ENCODE measurements at regions not wholly inside any gene's neighbourhood (a gene's known extent, or its start where the extent isn't known, plus 50 kb on each side); places are given as distances from the start of the nearest gene placed in this dataset.

DNA sequence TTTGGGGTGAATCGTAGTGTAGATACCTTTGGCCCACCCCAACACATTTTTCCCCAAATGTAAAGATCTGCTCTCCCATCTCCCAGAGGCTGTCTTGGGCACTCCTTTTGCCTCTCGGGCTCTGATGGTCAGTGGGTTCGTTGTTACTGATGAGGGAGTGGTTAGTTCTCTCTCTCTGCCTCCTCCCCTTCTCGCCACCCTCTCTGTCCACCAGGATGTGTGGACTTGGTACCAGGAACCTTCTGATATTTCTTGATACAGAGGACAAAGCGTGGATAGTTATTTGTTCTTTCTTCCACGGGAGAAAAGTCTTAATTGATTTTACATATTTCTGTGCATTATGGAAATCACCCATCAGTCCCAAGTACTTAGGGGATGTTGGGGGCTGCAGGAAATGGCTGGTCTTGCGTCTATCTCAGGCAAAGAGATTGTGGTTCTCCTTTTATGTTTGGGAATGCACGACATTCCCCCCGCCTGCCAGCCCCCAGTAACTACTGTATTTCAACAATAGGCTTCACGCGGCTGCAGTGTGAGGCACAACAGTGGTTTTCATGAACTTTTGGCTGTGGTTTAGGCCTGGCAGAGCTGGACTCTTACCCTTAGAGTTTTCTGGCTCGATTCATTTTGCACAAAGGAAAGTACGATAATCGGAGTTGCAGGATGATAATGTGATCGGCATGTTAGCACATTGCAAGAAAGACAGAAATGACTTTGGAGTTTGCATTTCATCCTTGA lies 79.0 kb upstream of the ZNF536 start:
- in situ Hi-C loops (cut with MboI; ENCODE audit: low sequenced_read_pairs in 4 of 4) (no loop called here), intact Hi-C loops (cut with DNase I; ENCODE audit: low total_unique reads) (no loop called here)
- H3K36me3 ChIP-seq: no peaks in the 10 kb centered on the region
- no peak for DNase-seq
- H3K4me3 ChIP-seq: no peak overlapping the region
- no peak for TF ChIP-seq POLR2A (IDR thresholded peaks at IDR 0.05)
- TF ChIP-seq, protein P1, sequence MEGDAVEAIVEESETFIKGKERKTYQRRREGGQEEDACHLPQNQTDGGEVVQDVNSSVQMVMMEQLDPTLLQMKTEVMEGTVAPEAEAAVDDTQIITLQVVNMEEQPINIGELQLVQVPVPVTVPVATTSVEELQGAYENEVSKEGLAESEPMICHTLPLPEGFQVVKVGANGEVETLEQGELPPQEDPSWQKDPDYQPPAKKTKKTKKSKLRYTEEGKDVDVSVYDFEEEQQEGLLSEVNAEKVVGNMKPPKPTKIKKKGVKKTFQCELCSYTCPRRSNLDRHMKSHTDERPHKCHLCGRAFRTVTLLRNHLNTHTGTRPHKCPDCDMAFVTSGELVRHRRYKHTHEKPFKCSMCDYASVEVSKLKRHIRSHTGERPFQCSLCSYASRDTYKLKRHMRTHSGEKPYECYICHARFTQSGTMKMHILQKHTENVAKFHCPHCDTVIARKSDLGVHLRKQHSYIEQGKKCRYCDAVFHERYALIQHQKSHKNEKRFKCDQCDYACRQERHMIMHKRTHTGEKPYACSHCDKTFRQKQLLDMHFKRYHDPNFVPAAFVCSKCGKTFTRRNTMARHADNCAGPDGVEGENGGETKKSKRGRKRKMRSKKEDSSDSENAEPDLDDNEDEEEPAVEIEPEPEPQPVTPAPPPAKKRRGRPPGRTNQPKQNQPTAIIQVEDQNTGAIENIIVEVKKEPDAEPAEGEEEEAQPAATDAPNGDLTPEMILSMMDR (IDR thresholded peaks at IDR 0.05 in 4 of 5, conservative IDR thresholded peaks at IDR 0.05 in 1 of 5): no peak
- no peak overlapping the region for H3K27ac ChIP-seq
- H3K27me3 ChIP-seq: no peaks in the 10 kb centered on the region
- H3K9me3 ChIP-seq: no peaks in the 10 kb centered on the region
- no peak for ATAC-seq
- H3K4me1 ChIP-seq: no peaks in the 10 kb centered on the region

DNA sequence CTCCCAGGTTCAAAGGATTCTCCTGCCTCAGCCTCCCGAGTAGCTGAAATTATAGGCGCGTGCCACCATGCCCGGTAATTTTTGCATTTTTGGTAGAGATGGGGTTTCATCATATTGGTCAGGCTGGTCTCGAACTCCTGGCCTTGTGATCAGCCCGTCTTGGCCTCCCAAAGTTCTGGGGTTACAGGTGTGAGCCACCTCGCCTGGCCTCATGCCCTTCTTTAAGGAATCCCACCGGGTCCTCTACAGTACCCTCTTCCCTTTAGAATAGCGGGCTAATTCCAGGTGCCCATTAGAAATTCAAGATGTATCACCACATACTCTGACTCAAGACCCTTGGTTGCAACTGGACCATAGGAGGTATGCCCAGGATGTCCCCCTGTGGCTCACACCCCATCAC lies 74.2 kb upstream of the ZNF536 start:
- Histone ChIP-seq H3K27ac (no peak overlapping the region), H3K4me1 (no peaks in the 10 kb centered on the region), H3K4me3 (no peak overlapping the region), H3K36me3 (no peaks in the 10 kb centered on the region), H3K9me3 (no peaks in the 10 kb centered on the region), H3K27me3 (no peaks in the 10 kb centered on the region)
- DNase-seq (no peak), ATAC-seq (no peak)
- in situ Hi-C loops (cut with MboI; ENCODE audit: low sequenced_read_pairs in 4 of 4) (no loop called here), intact Hi-C loops (cut with DNase I; ENCODE audit: low total_unique reads) (no loop called here)
- TF ChIP-seq POLR2A (IDR thresholded peaks at IDR 0.05): no peak
- TF ChIP-seq, protein P1 (IDR thresholded peaks at IDR 0.05 in 4 of 5, conservative IDR thresholded peaks at IDR 0.05 in 1 of 5): no peak

DNA sequence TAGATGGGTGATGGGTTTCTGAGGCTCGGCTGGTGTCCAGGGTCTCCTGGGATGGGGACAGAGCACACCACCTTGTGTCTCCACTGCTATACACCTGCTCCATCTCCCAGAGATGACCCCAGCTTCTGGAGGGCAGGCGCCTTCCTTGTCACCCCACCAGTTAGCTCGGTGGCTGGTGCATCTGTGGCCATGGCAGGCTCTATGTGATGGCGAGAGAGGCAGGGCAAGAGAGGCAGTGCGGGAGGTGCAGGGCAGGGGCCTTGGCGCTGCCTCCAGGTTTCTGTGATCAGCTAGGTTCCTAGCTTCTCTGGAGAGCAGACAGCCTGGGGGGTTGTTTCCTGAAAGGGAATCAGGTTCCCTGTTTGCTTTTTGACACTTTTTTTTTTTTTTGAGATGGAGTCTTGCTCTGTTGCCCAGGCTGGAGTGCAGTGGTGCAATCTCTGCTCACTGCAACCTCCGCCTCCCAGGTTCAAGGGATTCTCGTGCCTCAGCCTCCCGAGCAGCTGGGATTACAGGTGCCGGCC lies 69.0 kb upstream of the ZNF536 start:
- Histone ChIP-seq H3K36me3 (no peaks in the 10 kb centered on the region), H3K27me3 (no peaks in the 10 kb centered on the region), H3K4me3 (no peak overlapping the region), H3K27ac (no peak overlapping the region), H3K4me1 (no peaks in the 10 kb centered on the region), H3K9me3 (no peaks in the 10 kb centered on the region)
- in situ Hi-C loops (cut with MboI; ENCODE audit: low sequenced_read_pairs in 4 of 4): no loop called here
- TF ChIP-seq, protein P1 (IDR thresholded peaks at IDR 0.05 in 4 of 5, conservative IDR thresholded peaks at IDR 0.05 in 1 of 5): no peak
- TF ChIP-seq POLR2A (IDR thresholded peaks at IDR 0.05): no peak
- intact Hi-C loops (cut with DNase I; ENCODE audit: low total_unique reads): no loop called here
- ATAC-seq (no peak), DNase-seq (no peak)

DNA sequence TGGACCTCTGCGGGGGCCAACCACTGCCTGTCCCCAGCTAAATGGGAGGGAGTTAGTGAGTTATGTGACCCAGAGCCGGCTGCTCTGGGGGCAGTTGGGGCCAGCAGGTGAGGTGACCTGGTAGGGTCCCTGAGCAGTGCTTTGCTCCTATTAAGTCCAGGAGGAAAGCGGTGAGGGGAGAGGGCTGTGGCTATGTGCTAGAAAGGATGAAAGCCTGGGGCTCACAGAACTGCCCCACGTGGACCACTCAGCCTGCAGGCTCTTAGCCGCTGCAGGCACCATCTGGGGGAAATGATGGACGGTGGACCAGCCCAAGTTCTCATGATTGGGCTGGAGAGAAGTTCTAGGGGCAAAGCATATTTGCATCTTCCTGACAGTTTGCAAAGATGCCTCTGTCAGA lies 67.6 kb upstream of the ZNF536 start:
- H3K36me3 ChIP-seq: no peaks in the 10 kb centered on the region
- no peaks in the 10 kb centered on the region for H3K4me1 ChIP-seq
- H3K27ac ChIP-seq: no peak overlapping the region
- DNase-seq: no peak
- in situ Hi-C loops (cut with MboI; ENCODE audit: low sequenced_read_pairs in 4 of 4): no loop called here
- H3K27me3 ChIP-seq: no peaks in the 10 kb centered on the region
- H3K4me3 ChIP-seq: no peak overlapping the region
- ATAC-seq: no peak
- H3K9me3 ChIP-seq: no peaks in the 10 kb centered on the region
- TF ChIP-seq, protein P1 (IDR thresholded peaks at IDR 0.05 in 4 of 5, conservative IDR thresholded peaks at IDR 0.05 in 1 of 5): no peak
- no peak for TF ChIP-seq POLR2A (IDR thresholded peaks at IDR 0.05)
- intact Hi-C loops (cut with DNase I; ENCODE audit: low total_unique reads): no loop called here

All from gastrocnemius medialis (tissue), 4 donors.